Nephron progenitor cell (in vitro differentiated cells): ENCODE measurements at regions not wholly inside any gene's neighbourhood (a gene's known extent, or its start where the extent isn't known, plus 50 kb on each side); places are given as distances from the start of the nearest gene placed in this dataset.

Experiments
- DNase-seq: peaks from one replicate; pipeline ENCODE4 v3.0.0; 2021
- H3K27ac Mint-ChIP-seq: 2 replicates; pipeline ENCODE4 v1.8.0; 2021; ENCODE audit warnings: mild to moderate bottlenecking, moderate library complexity, mixed read lengths
- H3K27me3 Mint-ChIP-seq: 2 replicates; pipeline ENCODE4 v1.8.0; 2021; ENCODE audit warnings: mild to moderate bottlenecking, low read depth, mixed read lengths; ENCODE audit not compliant: poor library complexity
- H3K36me3 Mint-ChIP-seq: 2 replicates; pipeline ENCODE4 v1.8.0; 2021; ENCODE audit warnings: low read depth, mixed read lengths
- H3K4me1 Mint-ChIP-seq: 2 replicates; pipeline ENCODE4 v1.8.0; 2021; ENCODE audit warnings: mixed read lengths
- H3K4me3 Mint-ChIP-seq: 2 replicates; pipeline ENCODE4 v1.8.0; 2021; ENCODE audit warnings: mild to moderate bottlenecking, moderate library complexity, mixed read lengths
- H3K9me3 Mint-ChIP-seq: 2 replicates; pipeline ENCODE4 v1.8.0; 2021; ENCODE audit warnings: mild to moderate bottlenecking, moderate library complexity, mixed read lengths
- TF ChIP-seq, protein P1 (sequence below): fragments of 200-600 bp; sonication (generic); IDR thresholded peaks from 2 replicates; pipeline ENCODE4 v1.5.0; 2021; ENCODE audit warnings: antibody characterized with exemption

DNA sequence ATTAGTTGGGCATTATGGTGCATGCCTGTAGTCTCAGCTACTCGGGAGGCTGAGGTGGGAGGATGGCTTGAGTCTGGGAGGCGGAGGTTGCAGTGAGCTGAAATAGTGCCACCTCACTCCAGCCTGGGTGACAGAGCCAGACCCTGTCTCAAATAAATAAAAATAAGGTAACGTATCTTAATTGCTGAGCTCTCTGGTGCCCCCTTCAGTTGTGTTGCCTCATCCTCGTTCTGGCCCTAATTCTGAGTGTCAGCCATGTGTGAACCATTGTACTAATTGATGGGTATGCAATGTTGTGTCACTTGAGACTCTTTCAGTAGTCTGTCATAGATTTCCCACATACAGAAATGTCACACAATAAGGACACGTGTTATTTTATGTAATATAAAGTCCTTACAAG, 363.1 kb upstream of the RBFOX1 start:
- DNase-seq = no peak
- TF ChIP-seq, protein P1, sequence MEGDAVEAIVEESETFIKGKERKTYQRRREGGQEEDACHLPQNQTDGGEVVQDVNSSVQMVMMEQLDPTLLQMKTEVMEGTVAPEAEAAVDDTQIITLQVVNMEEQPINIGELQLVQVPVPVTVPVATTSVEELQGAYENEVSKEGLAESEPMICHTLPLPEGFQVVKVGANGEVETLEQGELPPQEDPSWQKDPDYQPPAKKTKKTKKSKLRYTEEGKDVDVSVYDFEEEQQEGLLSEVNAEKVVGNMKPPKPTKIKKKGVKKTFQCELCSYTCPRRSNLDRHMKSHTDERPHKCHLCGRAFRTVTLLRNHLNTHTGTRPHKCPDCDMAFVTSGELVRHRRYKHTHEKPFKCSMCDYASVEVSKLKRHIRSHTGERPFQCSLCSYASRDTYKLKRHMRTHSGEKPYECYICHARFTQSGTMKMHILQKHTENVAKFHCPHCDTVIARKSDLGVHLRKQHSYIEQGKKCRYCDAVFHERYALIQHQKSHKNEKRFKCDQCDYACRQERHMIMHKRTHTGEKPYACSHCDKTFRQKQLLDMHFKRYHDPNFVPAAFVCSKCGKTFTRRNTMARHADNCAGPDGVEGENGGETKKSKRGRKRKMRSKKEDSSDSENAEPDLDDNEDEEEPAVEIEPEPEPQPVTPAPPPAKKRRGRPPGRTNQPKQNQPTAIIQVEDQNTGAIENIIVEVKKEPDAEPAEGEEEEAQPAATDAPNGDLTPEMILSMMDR = no peak
- Mint-ChIP-seq H3K4me3 (no peak overlapping the region), H3K4me1 (no peaks in the 10 kb centered on the region), H3K27me3 (peaks cover 22% of the 10 kb centered on the region), H3K36me3 (no peaks in the 10 kb centered on the region), H3K27ac (no peak overlapping the region), H3K9me3 (no peaks in the 10 kb centered on the region)

DNA sequence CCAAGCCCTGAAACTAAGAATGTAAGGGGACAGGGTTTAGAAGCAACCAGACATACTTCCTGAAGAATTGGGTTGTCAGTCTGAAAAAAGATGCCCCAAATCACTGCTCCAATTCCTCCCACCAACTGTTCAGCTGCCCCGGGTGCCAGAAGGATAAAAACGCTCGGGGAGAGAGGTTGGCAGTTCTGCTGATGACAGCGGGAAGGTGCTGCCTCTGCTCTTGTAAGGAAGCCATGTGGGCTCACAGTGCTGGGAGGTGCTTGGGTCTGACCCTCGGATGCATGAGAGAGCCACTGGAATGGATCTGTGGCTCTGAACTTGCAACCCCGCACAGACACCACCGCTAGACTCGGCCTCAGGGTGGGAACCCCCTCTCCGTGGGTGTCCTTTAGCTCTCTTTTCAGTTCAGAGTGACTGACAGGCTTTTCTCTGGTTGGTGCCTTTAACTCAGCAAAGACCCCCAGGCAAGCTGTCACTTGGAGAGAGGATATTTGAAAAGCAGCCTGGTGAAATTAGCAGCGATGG, 364.8 kb upstream of the RBFOX1 start:
- no peak overlapping the region for H3K27ac Mint-ChIP-seq

DNA sequence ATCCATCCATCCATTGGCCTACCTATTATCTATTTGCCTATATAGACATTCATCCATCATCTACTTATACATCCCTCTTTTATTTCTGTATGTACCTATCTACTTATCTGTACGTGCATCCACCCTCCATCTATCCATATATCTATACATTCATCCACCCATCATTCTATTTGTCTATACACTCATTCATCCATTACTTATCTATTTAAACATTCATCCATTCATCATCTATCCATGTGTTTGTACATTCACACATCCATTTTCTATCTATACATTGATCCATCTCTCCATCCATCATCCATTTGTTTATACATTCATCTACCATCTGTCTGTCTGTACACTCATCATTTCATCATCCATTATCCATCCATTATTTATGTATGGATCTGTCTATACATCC, 365.7 kb upstream of the RBFOX1 start:
- Mint-ChIP-seq H3K4me1 (no peaks in the 10 kb centered on the region), H3K9me3 (no peaks in the 10 kb centered on the region), H3K27ac (no peak overlapping the region), H3K4me3 (no peak overlapping the region), H3K27me3 (peaks cover 18% of the 10 kb centered on the region), H3K36me3 (no peaks in the 10 kb centered on the region)
- DNase-seq = no peak
- TF ChIP-seq, protein P1 = no peak

More for the DNA sequence above, 364.8 kb upstream of the RBFOX1 start:
- Mint-ChIP-seq H3K36me3 (no peaks in the 10 kb centered on the region), H3K4me1 (no peaks in the 10 kb centered on the region), H3K4me3 (no peak overlapping the region), H3K27me3 (peaks cover 22% of the 10 kb centered on the region), H3K9me3 (no peaks in the 10 kb centered on the region)
- TF ChIP-seq, protein P1 = no peak
- no peak for DNase-seq

DNA sequence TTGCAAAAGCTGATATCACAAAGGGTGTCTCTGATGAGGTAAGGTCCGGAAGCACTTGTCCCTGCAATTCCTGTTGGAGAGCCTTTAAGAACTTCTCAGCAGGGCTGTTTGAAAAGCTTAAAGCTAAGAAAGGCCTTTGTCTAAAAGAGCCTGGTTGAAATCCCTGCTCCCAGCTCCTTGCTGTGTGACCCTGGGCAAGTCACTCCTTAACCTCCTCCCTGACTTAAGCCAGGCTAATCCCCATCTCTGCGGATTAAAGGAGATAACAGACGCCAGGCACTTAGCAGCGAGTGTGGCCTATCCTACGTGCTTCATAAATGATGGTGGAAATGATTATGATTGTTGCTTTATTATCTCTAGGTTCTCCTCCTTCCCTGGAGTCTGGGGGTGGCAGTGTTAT, 368.0 kb upstream of the RBFOX1 start:
- DNase-seq = no peak

DNA sequence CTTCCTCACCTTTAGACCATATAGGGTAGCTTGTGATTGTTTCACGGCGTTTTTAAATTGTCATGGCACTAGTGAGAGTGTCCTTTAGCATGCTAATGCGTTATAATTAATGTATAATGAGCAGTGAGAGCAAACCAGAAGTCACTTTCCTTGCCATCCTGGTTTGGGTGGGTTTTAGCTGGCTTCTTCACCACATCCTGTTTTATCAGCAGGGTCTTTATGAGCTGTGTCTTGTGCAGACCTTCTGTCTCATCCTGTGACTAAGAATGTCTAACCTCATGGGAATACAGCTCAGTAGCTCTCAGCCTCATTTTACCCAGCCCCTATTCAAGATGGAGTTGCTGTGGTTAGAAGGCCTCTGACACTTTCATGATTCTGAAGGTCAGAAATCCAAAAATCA, 370.9 kb upstream of the RBFOX1 start:
- Mint-ChIP-seq H3K27me3 (peaks cover 6% of the 10 kb centered on the region), H3K4me1 (peaks cover 10% of the 10 kb centered on the region), H3K9me3 (no peaks in the 10 kb centered on the region), H3K36me3 (no peaks in the 10 kb centered on the region), H3K4me3 (no peak overlapping the region), H3K27ac (no peak overlapping the region)
- TF ChIP-seq, protein P1 = no peak
- DNase-seq = no peak

More for the DNA sequence above, 368.0 kb upstream of the RBFOX1 start:
- TF ChIP-seq, protein P1 = no peak
- no peaks in the 10 kb centered on the region for H3K36me3 Mint-ChIP-seq
- no peak overlapping the region for H3K27ac Mint-ChIP-seq
- H3K27me3 Mint-ChIP-seq = peaks cover 14% of the 10 kb centered on the region
- no peaks in the 10 kb centered on the region for H3K9me3 Mint-ChIP-seq
- H3K4me1 Mint-ChIP-seq = no peaks in the 10 kb centered on the region
- no peak overlapping the region for H3K4me3 Mint-ChIP-seq

DNA sequence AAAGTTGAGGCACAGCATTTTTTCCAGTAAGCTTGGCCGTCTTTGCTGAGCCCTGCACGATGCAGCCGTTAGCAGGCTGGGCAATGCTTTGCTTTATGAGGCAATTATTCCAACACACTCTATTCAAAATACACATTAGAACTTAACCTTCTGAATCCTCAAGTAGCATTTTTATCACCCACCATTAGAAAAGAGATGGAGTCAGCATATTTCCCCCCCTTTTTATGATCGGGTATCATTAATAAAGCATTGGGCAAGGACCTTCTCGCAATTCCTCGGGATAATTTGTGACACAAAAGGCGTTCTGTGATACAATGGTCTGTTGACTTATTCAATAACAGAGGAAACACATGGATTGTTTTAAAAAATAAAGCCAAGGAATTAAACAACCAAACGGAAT, 374.5 kb upstream of the RBFOX1 start:
- TF ChIP-seq, protein P1 = no peak
- H3K27ac Mint-ChIP-seq = no peak overlapping the region
- no peaks in the 10 kb centered on the region for H3K9me3 Mint-ChIP-seq
- H3K27me3 Mint-ChIP-seq = no peaks in the 10 kb centered on the region
- H3K4me3 Mint-ChIP-seq = no peak overlapping the region
- H3K36me3 Mint-ChIP-seq = no peaks in the 10 kb centered on the region
- peaks cover 10% of the 10 kb centered on the region for H3K4me1 Mint-ChIP-seq
- no peak for DNase-seq
